Osteocyte (in vitro differentiated cells): ENCODE measurements at regions not wholly inside any gene's neighbourhood (a gene's known extent, or its start where the extent isn't known, plus 50 kb on each side); places are given as distances from the start of the nearest gene placed in this dataset.
"Not testable (repeated sequence)": the region's sequence is repeated elsewhere in the genome, so short reads cannot be mapped to it uniquely, and the experiment has no call there.

ENCODE experiments used
- DNase-seq: peaks from one replicate; pipeline ENCODE4 v3.0.0; 2021; ENCODE audit warnings: mixed read lengths; ENCODE audit not compliant: unreplicated experiment; ENCODE audit errors: extremely low spot score
- H3K27ac Mint-ChIP-seq: one replicate; pipeline ENCODE4 v1.8.0; 2021; ENCODE audit warnings: mild to moderate bottlenecking, mixed read lengths; ENCODE audit not compliant: unreplicated experiment
- H3K27me3 Mint-ChIP-seq: one replicate; pipeline ENCODE4 v1.8.0; 2021; ENCODE audit warnings: mixed read lengths; ENCODE audit not compliant: unreplicated experiment
- H3K36me3 Mint-ChIP-seq: one replicate; pipeline ENCODE4 v1.8.0; 2021; ENCODE audit warnings: mixed read lengths; ENCODE audit not compliant: unreplicated experiment
- H3K4me1 Mint-ChIP-seq: one replicate; pipeline ENCODE4 v1.8.0; 2021; ENCODE audit warnings: mixed read lengths; ENCODE audit not compliant: unreplicated experiment
- H3K4me3 Mint-ChIP-seq: one replicate; pipeline ENCODE4 v1.8.0; 2021; ENCODE audit warnings: mild to moderate bottlenecking, moderate library complexity, mixed read lengths; ENCODE audit not compliant: unreplicated experiment
- H3K9me3 Mint-ChIP-seq: one replicate; pipeline ENCODE4 v1.8.0; 2021; ENCODE audit warnings: mixed read lengths; ENCODE audit not compliant: unreplicated experiment
- TF ChIP-seq, protein P1 (sequence below): fragments of 200-600 bp; sonication (generic); IDR thresholded peaks from 2 replicates; pipeline ENCODE4 v1.5.0; 2021; ENCODE audit warnings: antibody characterized with exemption, mild to moderate bottlenecking, moderate library complexity

DNA sequence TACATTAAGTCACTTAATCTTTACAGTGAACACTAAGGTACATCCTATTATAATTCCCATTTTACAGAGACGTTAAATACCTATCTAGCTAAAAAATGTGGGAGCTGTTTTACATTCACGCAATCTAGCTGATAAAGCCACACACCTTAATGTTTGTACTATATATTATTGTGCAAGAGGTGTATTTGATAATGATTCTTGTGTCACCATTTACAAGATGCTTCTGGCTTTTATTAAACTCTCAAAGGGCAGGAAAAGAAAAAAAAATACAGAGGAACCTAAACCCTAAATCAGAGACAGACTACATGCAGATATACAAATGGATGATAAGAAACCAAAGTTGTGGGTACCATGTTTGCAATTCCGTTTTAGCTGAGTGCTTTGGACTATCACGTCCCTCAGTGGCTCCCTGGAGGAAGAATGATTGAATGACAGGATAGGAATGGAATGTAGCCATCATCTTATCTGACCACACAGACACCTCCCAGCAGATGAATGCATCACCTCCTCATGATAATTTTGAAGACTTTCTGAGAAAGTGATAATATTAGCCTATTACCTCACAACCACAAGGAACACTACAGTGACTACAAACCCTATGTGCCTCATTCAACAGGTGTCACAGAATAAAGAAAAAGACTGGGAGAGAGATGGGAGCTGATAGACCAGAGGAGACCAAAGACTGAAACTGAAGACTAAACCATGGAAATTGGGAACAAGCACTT lies 230.5 kb upstream of the SERP2 start:
- TF ChIP-seq, protein P1, sequence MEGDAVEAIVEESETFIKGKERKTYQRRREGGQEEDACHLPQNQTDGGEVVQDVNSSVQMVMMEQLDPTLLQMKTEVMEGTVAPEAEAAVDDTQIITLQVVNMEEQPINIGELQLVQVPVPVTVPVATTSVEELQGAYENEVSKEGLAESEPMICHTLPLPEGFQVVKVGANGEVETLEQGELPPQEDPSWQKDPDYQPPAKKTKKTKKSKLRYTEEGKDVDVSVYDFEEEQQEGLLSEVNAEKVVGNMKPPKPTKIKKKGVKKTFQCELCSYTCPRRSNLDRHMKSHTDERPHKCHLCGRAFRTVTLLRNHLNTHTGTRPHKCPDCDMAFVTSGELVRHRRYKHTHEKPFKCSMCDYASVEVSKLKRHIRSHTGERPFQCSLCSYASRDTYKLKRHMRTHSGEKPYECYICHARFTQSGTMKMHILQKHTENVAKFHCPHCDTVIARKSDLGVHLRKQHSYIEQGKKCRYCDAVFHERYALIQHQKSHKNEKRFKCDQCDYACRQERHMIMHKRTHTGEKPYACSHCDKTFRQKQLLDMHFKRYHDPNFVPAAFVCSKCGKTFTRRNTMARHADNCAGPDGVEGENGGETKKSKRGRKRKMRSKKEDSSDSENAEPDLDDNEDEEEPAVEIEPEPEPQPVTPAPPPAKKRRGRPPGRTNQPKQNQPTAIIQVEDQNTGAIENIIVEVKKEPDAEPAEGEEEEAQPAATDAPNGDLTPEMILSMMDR, result no peak
- peaks cover 15% of the 10 kb centered on the region for H3K4me1 Mint-ChIP-seq
- DNase-seq, result no peak
- H3K27me3 Mint-ChIP-seq, result no peaks in the 10 kb centered on the region
- H3K9me3 Mint-ChIP-seq, result no peaks in the 10 kb centered on the region
- H3K36me3 Mint-ChIP-seq, result no peaks in the 10 kb centered on the region
- no peak overlapping the region for H3K4me3 Mint-ChIP-seq
- no peak overlapping the region for H3K27ac Mint-ChIP-seq

DNA sequence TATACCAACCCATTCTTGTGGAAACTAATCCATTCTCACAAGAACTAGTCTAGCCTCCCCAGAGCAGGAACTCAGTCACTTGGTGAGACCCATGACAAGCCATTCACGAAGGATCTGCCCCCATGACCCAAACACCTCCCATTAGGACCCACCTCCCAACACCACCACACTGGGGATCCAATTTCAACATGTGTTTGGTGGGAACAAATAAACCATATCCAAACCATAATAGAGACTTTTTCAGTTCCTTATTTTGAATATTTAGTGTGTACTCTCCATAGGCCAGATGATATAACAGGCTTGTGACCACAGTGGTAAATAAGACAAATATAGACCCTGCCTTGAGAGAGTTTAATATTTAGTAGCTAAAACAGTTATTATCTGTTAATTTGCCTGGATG lies 227.5 kb upstream of the SERP2 start:
- Mint-ChIP-seq H3K9me3 (no peaks in the 10 kb centered on the region), H3K4me1 (peaks cover 12% of the 10 kb centered on the region), H3K36me3 (no peaks in the 10 kb centered on the region), H3K4me3 (no peak overlapping the region), H3K27me3 (no peaks in the 10 kb centered on the region), H3K27ac (no peak overlapping the region)
- TF ChIP-seq, protein P1, result no peak
- DNase-seq, result no peak

DNA sequence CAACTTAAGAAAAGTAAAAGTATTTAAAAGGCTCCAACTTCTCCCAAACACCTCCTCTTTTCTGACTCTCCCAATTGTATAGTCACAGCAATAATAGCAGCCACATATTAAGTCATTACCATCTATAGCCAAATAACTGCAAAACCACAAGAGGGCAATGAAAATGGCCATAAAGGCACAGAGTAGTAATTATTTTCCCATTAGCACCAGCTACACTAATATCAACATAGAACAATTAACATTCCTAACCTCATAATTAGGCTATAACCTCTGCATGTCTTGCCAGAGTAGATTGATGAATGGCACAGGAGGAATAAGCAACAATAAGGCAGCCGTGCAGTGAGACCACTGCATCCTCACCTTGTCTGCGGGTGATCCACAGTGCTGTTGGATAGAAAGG lies 226.4 kb upstream of the SERP2 start:
- Mint-ChIP-seq H3K9me3 (no peaks in the 10 kb centered on the region), H3K27me3 (no peaks in the 10 kb centered on the region), H3K36me3 (no peaks in the 10 kb centered on the region), H3K4me1 (peaks cover 5% of the 10 kb centered on the region), H3K4me3 (no peak overlapping the region), H3K27ac (no peak overlapping the region)
- no peak for DNase-seq
- TF ChIP-seq, protein P1, result no peak

DNA sequence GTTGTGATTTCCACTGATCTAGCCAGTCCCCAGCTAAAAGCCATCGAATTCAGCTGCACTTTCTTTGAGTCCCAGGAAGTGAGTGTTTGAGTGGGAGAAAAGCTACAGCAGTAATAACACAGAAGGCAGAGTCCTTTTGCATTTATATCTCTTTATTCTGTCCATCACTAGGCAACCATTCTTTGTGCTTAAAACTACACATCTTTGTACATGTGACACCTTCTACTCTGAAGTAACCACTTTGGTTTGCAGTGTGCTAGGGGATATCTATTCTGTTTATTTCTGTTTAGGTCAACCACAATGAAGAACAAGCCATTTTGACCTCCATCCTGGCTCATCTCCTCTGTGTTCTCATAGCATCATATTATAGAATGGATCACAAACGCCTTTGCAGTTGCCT lies 226.0 kb upstream of the SERP2 start:
- Mint-ChIP-seq H3K4me3 (no peak overlapping the region), H3K36me3 (no peaks in the 10 kb centered on the region), H3K27ac (no peak overlapping the region), H3K4me1 (peaks cover under 1% of the 10 kb centered on the region), H3K27me3 (no peaks in the 10 kb centered on the region), H3K9me3 (no peaks in the 10 kb centered on the region)
- no peak for DNase-seq
- TF ChIP-seq, protein P1, result no peak

DNA sequence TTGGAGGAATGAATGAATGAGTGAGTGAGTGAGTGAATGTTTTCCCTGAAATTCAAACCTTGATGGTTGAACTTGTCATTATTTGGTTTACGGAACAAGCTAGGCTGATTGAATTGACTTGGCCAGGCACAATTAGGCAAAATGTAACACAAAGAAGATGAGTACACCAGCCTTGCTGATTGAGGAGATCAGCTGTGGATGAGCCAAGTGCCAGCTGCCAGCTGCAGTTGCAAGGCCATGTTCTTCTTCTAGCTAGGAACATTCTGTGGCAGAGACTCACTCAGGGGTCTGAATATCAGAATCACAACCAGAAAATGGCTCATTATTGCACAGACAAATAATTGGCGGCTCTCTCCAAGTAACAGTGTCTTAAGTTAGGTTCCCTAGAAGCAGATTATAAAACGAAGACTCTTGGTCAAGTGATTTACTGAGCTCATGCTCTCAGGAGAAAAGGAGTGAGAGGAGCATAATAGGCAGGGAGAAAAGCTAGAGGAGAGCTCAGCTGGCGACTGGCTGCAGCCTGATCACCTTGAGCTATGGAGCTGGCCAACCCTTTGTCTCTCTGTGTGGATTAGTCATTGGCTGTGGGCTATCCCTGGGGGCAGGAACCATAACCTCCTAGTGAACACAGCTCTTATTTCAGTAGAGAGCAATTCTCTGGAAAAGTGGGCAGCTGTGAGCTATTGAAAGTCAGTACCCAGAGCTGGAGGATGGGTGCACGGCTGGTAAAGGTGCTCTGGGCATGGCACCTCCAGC lies 225.3 kb upstream of the SERP2 start:
- H3K4me3 Mint-ChIP-seq, result no peak overlapping the region
- TF ChIP-seq, protein P1, result no peak
- H3K36me3 Mint-ChIP-seq, result no peaks in the 10 kb centered on the region
- no peaks in the 10 kb centered on the region for H3K9me3 Mint-ChIP-seq
- H3K4me1 Mint-ChIP-seq, result no peaks in the 10 kb centered on the region
- no peak for DNase-seq
- no peak overlapping the region for H3K27ac Mint-ChIP-seq
- H3K27me3 Mint-ChIP-seq, result no peaks in the 10 kb centered on the region

DNA sequence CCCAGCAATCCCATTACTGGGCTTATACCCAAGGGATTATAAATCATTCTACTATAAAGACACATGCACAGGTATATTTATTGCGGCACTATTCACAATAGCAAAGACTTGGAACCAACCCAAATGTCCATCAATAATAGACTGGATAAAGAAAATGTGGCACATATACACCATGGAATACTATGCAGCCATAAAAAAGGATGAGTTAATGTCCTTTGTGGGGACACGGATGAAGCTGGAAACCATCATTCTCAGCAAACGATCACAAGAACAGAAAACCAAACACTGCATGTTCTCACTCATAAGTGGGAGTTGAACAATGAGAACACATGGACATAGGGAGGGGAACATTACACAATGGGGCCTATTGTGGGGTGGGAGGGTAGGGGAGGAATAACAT lies 224.4 kb upstream of the SERP2 start:
- H3K4me1 Mint-ChIP-seq, H3K4me3 Mint-ChIP-seq, H3K36me3 Mint-ChIP-seq, H3K9me3 Mint-ChIP-seq, H3K27me3 Mint-ChIP-seq, H3K27ac Mint-ChIP-seq, DNase-seq: not testable (repeated sequence)
